CD14-positive monocyte (primary cell): ENCODE measurements at regions not wholly inside any gene's neighbourhood (a gene's known extent, or its start where the extent isn't known, plus 50 kb on each side); places are given as distances from the start of the nearest gene placed in this dataset.

Experiments used
- DNase-seq, 3 donors: peaks; one replicate each; pipeline ENCODE4 v3.0.0-alpha.2; 2011 to 2022
- H2AFZ ChIP-seq: 2 replicates; pipeline ENCODE4 v1.6.0; 2012; ENCODE audit warnings: mild to moderate bottlenecking, low read depth, low read length, inconsistent platforms; ENCODE audit not compliant: insufficient read depth, poor library complexity, severe bottlenecking
- H3K27ac ChIP-seq, 2 donors: 1 replicate in 1 of 2; 2 replicates in 1 of 2; pipeline ENCODE4 v1.5.1; 2012 to 2013; ENCODE audit warnings: low read length in 2 of 2, control low read depth in 1 of 2, inconsistent platforms in 1 of 2, low read depth in 1 of 2, mild to moderate bottlenecking in 1 of 2
- H3K27me3 ChIP-seq, 2 donors: one replicate each; pipeline versions ENCODE4 v1.6.0 to v1.6.1; 2011 to 2013; ENCODE audit warnings: low read length in 2 of 2; ENCODE audit not compliant: control insufficient read depth in 2 of 2, insufficient read depth in 2 of 2
- H3K36me3 ChIP-seq, 2 donors: replicated peaks in 1 of 2; 1 replicate in 1 of 2; 2 replicates in 1 of 2; pipeline versions ENCODE4 v1.5.1 to v1.6.1; 2012 to 2013; ENCODE audit warnings: low read length in 2 of 2, control low read depth in 1 of 2, inconsistent platforms in 1 of 2, mild to moderate bottlenecking in 1 of 2; ENCODE audit not compliant: insufficient read depth in 2 of 2, control insufficient read depth in 1 of 2
- H3K4me1 ChIP-seq, 2 donors: 1 replicate in 1 of 2; 2 replicates in 1 of 2; pipeline versions ENCODE4 v1.5.1 to v1.6.1; 2012 to 2013; ENCODE audit warnings: low read length in 2 of 2, control low read depth in 1 of 2, inconsistent platforms in 1 of 2, mild to moderate bottlenecking in 1 of 2, moderate library complexity in 1 of 2; ENCODE audit not compliant: insufficient read depth in 2 of 2, control insufficient read depth in 1 of 2
- H3K4me2 ChIP-seq: replicated peaks from 2 replicates; pipeline ENCODE3; 2012; ENCODE audit warnings: low read length, moderate library complexity, mild to moderate bottlenecking; ENCODE audit not compliant: poor library complexity, severe bottlenecking; ENCODE audit errors: extremely low read depth
- H3K4me3 ChIP-seq, 3 experiments: fragments of 200-600 bp in 1 of 3; sonication (generic) in 1 of 3; replicated peaks in 1 of 3; 1 replicate in 2 of 3; 2 replicates in 1 of 3; pipeline ENCODE4 v1.5.1; 2011 to 2013; ENCODE audit warnings: low read length in 3 of 3, mild to moderate bottlenecking in 3 of 3, control low read depth in 2 of 3, low read depth in 2 of 3, inconsistent platforms in 1 of 3, moderate library complexity in 1 of 3
- H3K79me2 ChIP-seq: 2 replicates; pipeline ENCODE4 v1.6.0; 2012; ENCODE audit warnings: mild to moderate bottlenecking, control low read depth, inconsistent platforms, low read length, moderate library complexity; ENCODE audit not compliant: insufficient read depth
- H3K9ac ChIP-seq: 2 replicates; pipeline ENCODE4 v1.6.0; 2017; ENCODE audit warnings: low read length, mild to moderate bottlenecking; ENCODE audit not compliant: insufficient read depth, poor library complexity, severe bottlenecking
- H3K9me3 ChIP-seq, 2 donors: replicated peaks in 1 of 2; 1 replicate in 1 of 2; 2 replicates in 1 of 2; pipeline versions ENCODE4 v1.5.1 to v1.6.1; 2012 to 2013; ENCODE audit warnings: low read length in 2 of 2, control low read depth in 1 of 2; ENCODE audit not compliant: control insufficient read depth in 1 of 2, insufficient read depth in 1 of 2
- H4K20me1 ChIP-seq: 2 replicates; pipeline ENCODE4 v1.6.0; 2012; ENCODE audit warnings: mild to moderate bottlenecking, low read length, control low read depth, moderate library complexity; ENCODE audit not compliant: insufficient read depth
- H3K27ac Mint-ChIP-seq, 7 donors: one replicate each; pipeline ENCODE4 v1.8.0; 2020; ENCODE audit warnings: mild to moderate bottlenecking in 7 of 7, mixed read lengths in 7 of 7, moderate library complexity in 6 of 7, inconsistent platforms in 2 of 7
- H3K27me3 Mint-ChIP-seq, 3 donors: one replicate each; pipeline ENCODE4 v1.8.0; 2021 to 2022; ENCODE audit warnings: low read depth in 3 of 3, mild to moderate bottlenecking in 3 of 3, mixed read lengths in 3 of 3, moderate library complexity in 3 of 3, inconsistent platforms in 1 of 3
- H3K36me3 Mint-ChIP-seq, 2 donors: one replicate each; pipeline ENCODE4 v1.8.0; 2020; ENCODE audit warnings: mixed read lengths in 2 of 2, inconsistent platforms in 1 of 2, mild to moderate bottlenecking in 1 of 2
- H3K4me1 Mint-ChIP-seq: one replicate; pipeline ENCODE4 v1.8.0; 2020; ENCODE audit warnings: mild to moderate bottlenecking, mixed read lengths
- H3K4me3 Mint-ChIP-seq, 2 donors: one replicate each; pipeline ENCODE4 v1.8.0; 2020; ENCODE audit warnings: mild to moderate bottlenecking in 2 of 2, mixed read lengths in 2 of 2, moderate library complexity in 1 of 2
- H3K9me3 Mint-ChIP-seq, 7 donors: one replicate each; pipeline ENCODE4 v1.8.0; 2020 to 2022; ENCODE audit warnings: mixed read lengths in 7 of 7, mild to moderate bottlenecking in 6 of 7, moderate library complexity in 6 of 7, inconsistent platforms in 2 of 7
- WGBS: methylation state at CpG from one replicate; pipeline ENCODE4 v1.1.5; 2013; ENCODE audit warnings: missing lambda C conversion rate; ENCODE audit not compliant: insufficient coverage; 5-methylcytosine and 5-hydroxymethylcytosine counted together
- intact Hi-C, 2 donors: fragments of 100-400 bp; cut with micrococcal nuclease; formaldehyde crosslinking; loops; one replicate each; pipeline versions ENCODE4 v1.15.0 to v1.15.1; 2023
- TF ChIP-seq, protein P1 (sequence below): fragments of 200-600 bp; IDR thresholded peaks from one replicate; pipeline ENCODE4 v1.8.0; 2022; ENCODE audit warnings: antibody characterized with exemption, mild to moderate bottlenecking

DNA sequence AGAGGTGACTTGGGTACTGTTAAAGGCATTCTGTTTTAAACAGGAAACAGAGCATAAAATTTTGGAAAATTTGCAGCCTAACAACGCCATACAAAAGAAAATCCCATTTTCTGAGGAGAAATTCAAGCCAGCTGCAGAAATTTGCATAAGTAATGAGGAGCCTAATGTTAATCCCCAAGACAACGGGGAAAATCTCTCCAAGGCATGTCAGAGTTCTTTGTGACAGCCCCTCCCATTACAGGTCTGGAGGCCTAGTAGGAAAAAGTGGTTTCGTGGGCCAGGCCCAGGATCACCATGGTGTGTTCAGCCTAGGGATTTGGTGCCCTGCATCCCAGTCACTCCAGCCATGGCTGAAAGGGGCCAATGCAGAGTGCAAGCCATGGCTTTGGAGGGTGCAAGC is 1333.1 kb upstream of the TENM4 start:
- no peak overlapping the region for H3K4me3 ChIP-seq
- no peak overlapping the region for H3K9ac ChIP-seq
- Mint-ChIP-seq H3K4me3 (no peak overlapping the region), H3K27me3 (peaks cover 0 to 2% (median 0%) of the 10 kb centered on the region in 3 donors), H3K27ac (no peak overlapping the region), H3K9me3 (peaks cover 0 to 7% (median 4%) of the 10 kb centered on the region in 7 donors), H3K4me1 (no peaks in the 10 kb centered on the region), H3K36me3 (no peaks in the 10 kb centered on the region)
- no peak for DNase-seq
- H3K9me3 ChIP-seq: no peaks in the 10 kb centered on the region
- no peaks in the 10 kb centered on the region for H4K20me1 ChIP-seq
- no peaks in the 10 kb centered on the region for H3K27me3 ChIP-seq
- intact Hi-C loops: no loop called here
- TF ChIP-seq, protein P1, sequence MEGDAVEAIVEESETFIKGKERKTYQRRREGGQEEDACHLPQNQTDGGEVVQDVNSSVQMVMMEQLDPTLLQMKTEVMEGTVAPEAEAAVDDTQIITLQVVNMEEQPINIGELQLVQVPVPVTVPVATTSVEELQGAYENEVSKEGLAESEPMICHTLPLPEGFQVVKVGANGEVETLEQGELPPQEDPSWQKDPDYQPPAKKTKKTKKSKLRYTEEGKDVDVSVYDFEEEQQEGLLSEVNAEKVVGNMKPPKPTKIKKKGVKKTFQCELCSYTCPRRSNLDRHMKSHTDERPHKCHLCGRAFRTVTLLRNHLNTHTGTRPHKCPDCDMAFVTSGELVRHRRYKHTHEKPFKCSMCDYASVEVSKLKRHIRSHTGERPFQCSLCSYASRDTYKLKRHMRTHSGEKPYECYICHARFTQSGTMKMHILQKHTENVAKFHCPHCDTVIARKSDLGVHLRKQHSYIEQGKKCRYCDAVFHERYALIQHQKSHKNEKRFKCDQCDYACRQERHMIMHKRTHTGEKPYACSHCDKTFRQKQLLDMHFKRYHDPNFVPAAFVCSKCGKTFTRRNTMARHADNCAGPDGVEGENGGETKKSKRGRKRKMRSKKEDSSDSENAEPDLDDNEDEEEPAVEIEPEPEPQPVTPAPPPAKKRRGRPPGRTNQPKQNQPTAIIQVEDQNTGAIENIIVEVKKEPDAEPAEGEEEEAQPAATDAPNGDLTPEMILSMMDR: no peak
- H3K4me2 ChIP-seq: no peak overlapping the region
- no peaks in the 10 kb centered on the region for H3K4me1 ChIP-seq
- H3K27ac ChIP-seq: no peak overlapping the region
- H2AFZ ChIP-seq: no peak overlapping the region
- H3K36me3 ChIP-seq: no peaks in the 10 kb centered on the region
- no peaks in the 10 kb centered on the region for H3K79me2 ChIP-seq
- no CpG with 5 or more reads among the region's 3 CpGs for WGBS

GRCh38 chr11:80771017-80771416 is 1330.2 kb upstream of the TENM4 start:
- Mint-ChIP-seq H3K36me3 (no peaks in the 10 kb centered on the region), H3K27me3 (peaks cover 0 to 2% (median 0%) of the 10 kb centered on the region in 3 donors), H3K27ac (no peak overlapping the region), H3K9me3 (peaks cover 0 to 7% (median 4%) of the 10 kb centered on the region in 7 donors), H3K4me3 (no peak overlapping the region), H3K4me1 (no peaks in the 10 kb centered on the region)
- Histone ChIP-seq H3K27me3 (no peaks in the 10 kb centered on the region), H4K20me1 (no peaks in the 10 kb centered on the region), H3K9me3 (no peaks in the 10 kb centered on the region), H3K9ac (no peak overlapping the region), H3K4me3 (no peak overlapping the region), H3K36me3 (no peaks in the 10 kb centered on the region), H3K27ac (no peak overlapping the region), H3K4me2 (no peak overlapping the region), H2AFZ (no peak overlapping the region), H3K4me1 (no peaks in the 10 kb centered on the region), H3K79me2 (no peaks in the 10 kb centered on the region)
- TF ChIP-seq, protein P1: no peak
- WGBS: no CpG with 5 or more reads among the region's 2 CpGs
- intact Hi-C loops: no loop called here
- no peak for DNase-seq
